Retinal pigment epithelial cell (primary cell): ENCODE measurements at regions not wholly inside any gene's neighbourhood (a gene's known extent, or its start where the extent isn't known, plus 50 kb on each side); places are given as distances from the start of the nearest gene placed in this dataset.

Experiments used
- DNase-seq: peaks from one replicate; pipeline ENCODE4 v3.0.0-alpha.2; 2010; ENCODE audit warnings: low read depth
- H3K4me3 ChIP-seq: 2 replicates; pipeline ENCODE4 v1.5.1; 2011; ENCODE audit warnings: mild to moderate bottlenecking, low read length, control low read depth, moderate library complexity
- CTCF ChIP-seq: conservative IDR thresholded peaks from 2 replicates; pipeline ENCODE4 v1.5.1; 2011; ENCODE audit warnings: low read depth, low read length, control low read depth, inconsistent platforms

GRCh38 chr4:23582671-23583070 is 307.2 kb downstream of the PPARGC1A start:
- no peak for DNase-seq
- no peak for TF ChIP-seq CTCF
- H3K4me3 ChIP-seq: no peak overlapping the region

- H3K4me3 ChIP-seq: no peak overlapping the region
- no peak for TF ChIP-seq CTCF
- DNase-seq: no peak
Measured at GRCh38 chr4:23579166-23579565, 310.7 kb downstream of the PPARGC1A start.

- no peak overlapping the region for H3K4me3 ChIP-seq
- DNase-seq: no peak
- TF ChIP-seq CTCF: no peak
Measured at GRCh38 chr4:23577398-23577797, 312.4 kb downstream of the PPARGC1A start.

GRCh38 chr4:23572382-23572781 is 317.5 kb downstream of the PPARGC1A start:
- H3K4me3 ChIP-seq: no peak overlapping the region
- no peak for DNase-seq
- TF ChIP-seq CTCF: no peak

- no peak for TF ChIP-seq CTCF
- no peak for DNase-seq
- H3K4me3 ChIP-seq: no peak overlapping the region
Measured at GRCh38 chr4:23567338-23567737, 322.5 kb downstream of the PPARGC1A start.

GRCh38 chr4:23560748-23561147 is 329.1 kb downstream of the PPARGC1A start:
- DNase-seq: no peak
- no peak for TF ChIP-seq CTCF
- H3K4me3 ChIP-seq: no peak overlapping the region

- TF ChIP-seq CTCF: no peak
- DNase-seq: no peak
- no peak overlapping the region for H3K4me3 ChIP-seq
Measured at GRCh38 chr4:23558101-23558500, 331.7 kb downstream of the PPARGC1A start.
